Nephron progenitor cell (in vitro differentiated cells): ENCODE measurements at regions not wholly inside any gene's neighbourhood (a gene's known extent, or its start where the extent isn't known, plus 50 kb on each side); places are given as distances from the start of the nearest gene placed in this dataset.

Experiments
- DNase-seq: peaks from one replicate; pipeline ENCODE4 v3.0.0; 2021
- H3K27ac Mint-ChIP-seq: 2 replicates; pipeline ENCODE4 v1.8.0; 2021; ENCODE audit warnings: mild to moderate bottlenecking, moderate library complexity, mixed read lengths
- H3K27me3 Mint-ChIP-seq: 2 replicates; pipeline ENCODE4 v1.8.0; 2021; ENCODE audit warnings: mild to moderate bottlenecking, low read depth, mixed read lengths; ENCODE audit not compliant: poor library complexity
- H3K36me3 Mint-ChIP-seq: 2 replicates; pipeline ENCODE4 v1.8.0; 2021; ENCODE audit warnings: low read depth, mixed read lengths
- H3K4me1 Mint-ChIP-seq: 2 replicates; pipeline ENCODE4 v1.8.0; 2021; ENCODE audit warnings: mixed read lengths
- H3K4me3 Mint-ChIP-seq: 2 replicates; pipeline ENCODE4 v1.8.0; 2021; ENCODE audit warnings: mild to moderate bottlenecking, moderate library complexity, mixed read lengths
- H3K9me3 Mint-ChIP-seq: 2 replicates; pipeline ENCODE4 v1.8.0; 2021; ENCODE audit warnings: mild to moderate bottlenecking, moderate library complexity, mixed read lengths
- TF ChIP-seq, protein P1 (sequence below): fragments of 200-600 bp; sonication (generic); IDR thresholded peaks from 2 replicates; pipeline ENCODE4 v1.5.0; 2021; ENCODE audit warnings: antibody characterized with exemption

DNA sequence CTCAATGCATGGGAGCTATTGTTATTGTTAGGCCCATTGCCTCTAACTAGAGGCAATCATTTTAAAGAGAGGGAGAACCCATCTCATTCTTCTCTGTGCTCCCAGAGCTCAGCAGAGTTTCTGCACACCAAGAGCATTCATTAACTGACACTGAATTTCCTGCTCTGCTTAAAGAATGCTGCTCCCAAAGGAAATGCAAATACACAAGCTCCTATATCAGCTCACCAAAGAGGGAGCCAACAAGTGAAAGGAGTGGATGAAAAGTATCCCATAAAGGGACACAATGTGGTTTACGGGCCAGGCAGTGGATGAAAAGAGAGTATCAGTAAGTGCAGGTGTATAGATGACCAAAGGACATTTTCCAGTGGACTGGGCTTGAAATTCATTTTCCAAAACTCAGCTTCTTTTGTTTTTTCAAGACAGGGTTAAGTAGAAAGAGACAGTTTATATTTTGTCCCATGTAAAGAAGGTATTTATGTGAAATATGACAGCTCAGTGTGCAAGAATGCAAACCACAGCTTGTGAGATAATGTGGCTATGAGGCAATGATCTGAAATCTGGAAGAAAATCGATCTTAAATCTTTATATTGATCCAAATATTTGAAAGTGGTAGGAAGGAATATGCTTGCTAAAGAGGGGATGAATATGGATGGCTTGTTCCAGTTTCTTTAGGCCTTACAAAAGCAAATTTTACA lies 207.7 kb upstream of the CAMK1G start:
- Mint-ChIP-seq H3K4me1 (peaks cover 30% of the 10 kb centered on the region), H3K4me3 (no peak overlapping the region), H3K9me3 (no peaks in the 10 kb centered on the region), H3K36me3 (no peaks in the 10 kb centered on the region), H3K27me3 (peaks cover 12% of the 10 kb centered on the region), H3K27ac (no peak overlapping the region)
- TF ChIP-seq, protein P1, sequence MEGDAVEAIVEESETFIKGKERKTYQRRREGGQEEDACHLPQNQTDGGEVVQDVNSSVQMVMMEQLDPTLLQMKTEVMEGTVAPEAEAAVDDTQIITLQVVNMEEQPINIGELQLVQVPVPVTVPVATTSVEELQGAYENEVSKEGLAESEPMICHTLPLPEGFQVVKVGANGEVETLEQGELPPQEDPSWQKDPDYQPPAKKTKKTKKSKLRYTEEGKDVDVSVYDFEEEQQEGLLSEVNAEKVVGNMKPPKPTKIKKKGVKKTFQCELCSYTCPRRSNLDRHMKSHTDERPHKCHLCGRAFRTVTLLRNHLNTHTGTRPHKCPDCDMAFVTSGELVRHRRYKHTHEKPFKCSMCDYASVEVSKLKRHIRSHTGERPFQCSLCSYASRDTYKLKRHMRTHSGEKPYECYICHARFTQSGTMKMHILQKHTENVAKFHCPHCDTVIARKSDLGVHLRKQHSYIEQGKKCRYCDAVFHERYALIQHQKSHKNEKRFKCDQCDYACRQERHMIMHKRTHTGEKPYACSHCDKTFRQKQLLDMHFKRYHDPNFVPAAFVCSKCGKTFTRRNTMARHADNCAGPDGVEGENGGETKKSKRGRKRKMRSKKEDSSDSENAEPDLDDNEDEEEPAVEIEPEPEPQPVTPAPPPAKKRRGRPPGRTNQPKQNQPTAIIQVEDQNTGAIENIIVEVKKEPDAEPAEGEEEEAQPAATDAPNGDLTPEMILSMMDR, result no peak
- DNase-seq, result no peak

DNA sequence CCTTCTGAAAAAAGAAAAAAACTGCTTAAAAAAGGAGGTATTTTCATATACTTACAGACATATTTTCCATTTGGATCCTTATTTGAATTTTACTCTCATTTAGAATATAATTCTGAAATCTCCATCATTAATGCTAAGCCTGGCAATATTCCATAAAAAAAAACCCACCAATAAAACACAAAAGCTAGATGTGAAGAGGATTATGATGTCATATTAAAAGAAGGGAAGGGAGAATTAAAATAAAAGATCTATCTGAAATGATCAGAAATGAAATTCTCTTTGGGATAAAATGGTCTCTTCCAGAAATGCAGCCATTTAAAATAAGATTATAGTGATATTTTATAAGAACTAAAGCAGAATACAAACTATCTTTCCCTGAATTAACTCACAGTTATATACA lies 206.7 kb upstream of the CAMK1G start:
- Mint-ChIP-seq H3K9me3 (no peaks in the 10 kb centered on the region), H3K4me3 (no peak overlapping the region), H3K27me3 (peaks cover 12% of the 10 kb centered on the region), H3K36me3 (no peaks in the 10 kb centered on the region), H3K4me1 (peaks cover 31% of the 10 kb centered on the region), H3K27ac (no peak overlapping the region)
- TF ChIP-seq, protein P1, result no peak
- DNase-seq, result no peak

DNA sequence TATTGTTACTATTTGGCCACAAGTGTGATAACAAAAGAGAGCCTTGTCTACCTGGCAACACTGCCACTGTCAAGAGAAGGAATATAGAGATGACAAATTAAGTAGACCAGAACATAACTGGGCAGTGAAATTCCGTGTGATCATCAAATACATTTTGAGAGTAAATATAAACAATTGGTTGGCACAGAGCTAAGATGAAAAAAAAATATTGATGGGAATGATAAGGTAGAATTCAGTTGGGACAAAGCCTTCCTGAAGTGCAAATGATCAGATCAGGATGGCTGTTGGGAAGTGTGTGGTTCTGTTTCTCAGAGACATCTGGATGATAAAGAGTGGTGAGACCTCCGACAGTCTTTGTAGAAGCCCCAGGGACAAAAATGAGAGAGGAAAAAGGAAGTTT lies 205.5 kb upstream of the CAMK1G start:
- Mint-ChIP-seq H3K4me3 (no peak overlapping the region), H3K4me1 (peaks cover 41% of the 10 kb centered on the region), H3K27ac (no peak overlapping the region), H3K27me3 (peaks cover 12% of the 10 kb centered on the region), H3K36me3 (no peaks in the 10 kb centered on the region), H3K9me3 (no peaks in the 10 kb centered on the region)
- DNase-seq, result no peak
- TF ChIP-seq, protein P1, result no peak

DNA sequence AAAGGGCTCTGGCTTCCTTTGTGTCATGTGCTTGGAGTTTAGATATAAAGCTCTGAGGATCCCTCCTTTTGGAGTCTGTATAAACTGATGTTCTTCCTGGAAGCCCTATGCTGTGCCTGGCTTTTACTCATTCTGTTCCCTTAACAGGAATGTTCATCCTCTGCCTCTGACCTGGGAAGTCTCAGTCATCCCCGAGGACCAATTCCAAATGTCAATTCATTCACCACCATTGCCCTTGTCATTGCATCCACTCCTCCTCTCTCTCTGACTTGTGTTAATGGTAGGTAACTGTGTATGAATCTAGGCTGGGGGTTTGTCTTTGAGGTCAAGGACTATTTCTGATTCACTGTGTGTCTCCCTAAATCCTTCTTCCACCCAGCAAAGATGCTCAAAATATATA lies 204.2 kb upstream of the CAMK1G start:
- Mint-ChIP-seq H3K27me3 (peaks cover 8% of the 10 kb centered on the region), H3K9me3 (no peaks in the 10 kb centered on the region), H3K4me3 (no peak overlapping the region), H3K36me3 (no peaks in the 10 kb centered on the region), H3K27ac (no peak overlapping the region), H3K4me1 (peaks cover 52% of the 10 kb centered on the region)
- DNase-seq, result no peak
- TF ChIP-seq, protein P1, result no peak

DNA sequence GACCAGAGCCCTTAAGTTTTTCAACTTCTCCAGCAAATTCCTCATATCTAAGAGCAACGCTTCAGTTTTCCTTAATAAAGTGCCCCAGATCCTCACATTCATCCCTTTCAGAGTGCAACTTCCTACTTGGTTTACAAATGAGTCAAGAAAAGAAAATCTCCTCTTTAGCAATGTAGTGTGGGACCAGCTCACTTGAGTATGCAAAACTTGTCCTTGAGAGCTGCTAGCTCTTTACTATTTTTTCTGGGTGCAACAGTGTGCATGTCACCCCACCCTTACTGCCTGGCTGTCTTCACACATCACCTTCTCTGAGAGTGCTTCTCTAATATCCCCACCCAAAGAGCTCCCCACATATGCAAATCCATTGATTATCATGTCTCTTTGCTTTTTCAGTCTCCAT lies 203.1 kb upstream of the CAMK1G start:
- H3K4me3 Mint-ChIP-seq, result no peak overlapping the region
- H3K4me1 Mint-ChIP-seq, result peaks cover 43% of the 10 kb centered on the region
- no peak for DNase-seq
- no peaks in the 10 kb centered on the region for H3K36me3 Mint-ChIP-seq
- H3K27me3 Mint-ChIP-seq, result peaks cover 8% of the 10 kb centered on the region
- no peak overlapping the region for H3K27ac Mint-ChIP-seq
- H3K9me3 Mint-ChIP-seq, result no peaks in the 10 kb centered on the region
- TF ChIP-seq, protein P1, result no peak
